HEK293 (cell line): ENCODE measurements at regions not wholly inside any gene's neighbourhood (a gene's known extent, or its start where the extent isn't known, plus 50 kb on each side); places are given as distances from the start of the nearest gene placed in this dataset.

Source experiments
- EGR2 ChIP-seq: fragments of 450-650 bp; formaldehyde crosslinking; IDR thresholded peaks from 2 replicates; pipeline ENCODE4 v1.5.1; 2016; ENCODE audit warnings: low read depth, missing biosample characterization, missing genetic modification characterization
- HOXA7 ChIP-seq: sonication (generic); formaldehyde crosslinking; IDR thresholded peaks from 2 replicates; pipeline ENCODE4 v1.8.1; 2022; ENCODE audit warnings: missing genetic modification reagents, borderline replicate concordance
- SP2 ChIP-seq: fragments of 450-650 bp; formaldehyde crosslinking; IDR thresholded peaks from 2 replicates; pipeline ENCODE4 v1.5.1; 2016; ENCODE audit warnings: missing biosample characterization, missing genetic modification characterization
- TCF7L2 ChIP-seq: IDR thresholded peaks from 2 replicates; pipeline ENCODE4 v1.6.1; 2011; ENCODE audit warnings: low read depth, mild to moderate bottlenecking, inconsistent platforms, low read length, moderate library complexity, borderline replicate concordance
- ZNF416 ChIP-seq: fragments of 450-650 bp; formaldehyde crosslinking; IDR thresholded peaks from 2 replicates; pipeline ENCODE4 v1.5.1; 2016; ENCODE audit warnings: missing biosample characterization, missing genetic modification characterization
- ZNF555 ChIP-seq: fragments of 450-650 bp; formaldehyde crosslinking; conservative IDR thresholded peaks from 2 replicates; pipeline ENCODE4 v1.5.1; 2017; ENCODE audit warnings: missing biosample characterization, mild to moderate bottlenecking, missing genetic modification characterization, inconsistent platforms
- ZNF558 ChIP-seq: fragments of 450-650 bp; formaldehyde crosslinking; IDR thresholded peaks from 2 replicates; pipeline ENCODE4 v1.5.1; 2016; ENCODE audit warnings: missing biosample characterization, missing genetic modification characterization
- TF ChIP-seq, protein P1 (sequence below): fragments of 450-650 bp; formaldehyde crosslinking; IDR thresholded peaks from 2 replicates; pipeline ENCODE4 v1.5.1; 2016; ENCODE audit warnings: missing biosample characterization, missing genetic modification characterization
- TF ChIP-seq, protein P2 (sequence below): fragments of 450-650 bp; formaldehyde crosslinking; IDR thresholded peaks from 2 replicates; pipeline ENCODE4 v1.5.1; 2016; ENCODE audit warnings: missing biosample characterization, missing genetic modification characterization
- TF ChIP-seq, protein P3 (sequence below): fragments of 450-650 bp; formaldehyde crosslinking; IDR thresholded peaks from 2 replicates; pipeline ENCODE4 v1.5.1; 2016; ENCODE audit warnings: missing biosample characterization, missing genetic modification characterization
- TF ChIP-seq, protein P4 (sequence below): fragments of 450-650 bp; formaldehyde crosslinking; IDR thresholded peaks from 2 replicates; pipeline ENCODE4 v1.5.1; 2016; ENCODE audit warnings: missing biosample characterization, missing genetic modification characterization, borderline replicate concordance
- TF ChIP-seq, protein P5 (sequence below): fragments of 450-650 bp; formaldehyde crosslinking; IDR thresholded peaks from 2 replicates; pipeline ENCODE4 v1.5.1; 2016; ENCODE audit warnings: missing biosample characterization, missing genetic modification characterization
- TF ChIP-seq, protein P6 (sequence below): fragments of 450-650 bp; formaldehyde crosslinking; IDR thresholded peaks from 2 replicates; pipeline ENCODE4 v1.5.1; 2016; ENCODE audit warnings: missing biosample characterization, missing genetic modification characterization

DNA sequence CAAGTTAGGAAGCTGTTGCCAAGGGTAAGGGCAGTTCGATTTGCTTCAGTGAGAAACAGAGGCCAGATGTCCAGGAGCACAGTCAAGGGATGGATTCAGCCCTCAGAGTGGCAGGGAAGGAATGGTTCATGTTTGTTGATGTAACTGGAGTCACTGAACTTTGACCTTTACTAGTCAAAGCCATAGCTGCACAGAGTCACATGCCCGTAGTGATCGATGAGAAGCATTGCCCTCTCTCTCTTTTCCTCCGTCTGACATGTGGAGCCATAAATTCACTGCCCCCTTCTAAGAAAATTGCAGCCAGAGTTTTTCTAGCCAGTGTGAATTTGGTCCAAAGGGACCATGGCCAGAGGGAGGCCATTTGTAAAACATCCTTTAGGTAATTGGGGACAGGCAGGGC lies 124.1 kb upstream of the MTNR1B start:
- TF ChIP-seq, protein P1, sequence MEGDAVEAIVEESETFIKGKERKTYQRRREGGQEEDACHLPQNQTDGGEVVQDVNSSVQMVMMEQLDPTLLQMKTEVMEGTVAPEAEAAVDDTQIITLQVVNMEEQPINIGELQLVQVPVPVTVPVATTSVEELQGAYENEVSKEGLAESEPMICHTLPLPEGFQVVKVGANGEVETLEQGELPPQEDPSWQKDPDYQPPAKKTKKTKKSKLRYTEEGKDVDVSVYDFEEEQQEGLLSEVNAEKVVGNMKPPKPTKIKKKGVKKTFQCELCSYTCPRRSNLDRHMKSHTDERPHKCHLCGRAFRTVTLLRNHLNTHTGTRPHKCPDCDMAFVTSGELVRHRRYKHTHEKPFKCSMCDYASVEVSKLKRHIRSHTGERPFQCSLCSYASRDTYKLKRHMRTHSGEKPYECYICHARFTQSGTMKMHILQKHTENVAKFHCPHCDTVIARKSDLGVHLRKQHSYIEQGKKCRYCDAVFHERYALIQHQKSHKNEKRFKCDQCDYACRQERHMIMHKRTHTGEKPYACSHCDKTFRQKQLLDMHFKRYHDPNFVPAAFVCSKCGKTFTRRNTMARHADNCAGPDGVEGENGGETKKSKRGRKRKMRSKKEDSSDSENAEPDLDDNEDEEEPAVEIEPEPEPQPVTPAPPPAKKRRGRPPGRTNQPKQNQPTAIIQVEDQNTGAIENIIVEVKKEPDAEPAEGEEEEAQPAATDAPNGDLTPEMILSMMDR (tag by site-specific recombination) = no peak
- TF ChIP-seq HOXA7 (CRISPR knock-in tag) (no peak), SP2 (tag by site-specific recombination) (no peak), TCF7L2 (no peak), ZNF416 (tag by site-specific recombination) (no peak), ZNF558 (no peak), EGR2 (tag by site-specific recombination) (no peak), ZNF555 (tag by site-specific recombination) (no peak)
- TF ChIP-seq, protein P2, sequence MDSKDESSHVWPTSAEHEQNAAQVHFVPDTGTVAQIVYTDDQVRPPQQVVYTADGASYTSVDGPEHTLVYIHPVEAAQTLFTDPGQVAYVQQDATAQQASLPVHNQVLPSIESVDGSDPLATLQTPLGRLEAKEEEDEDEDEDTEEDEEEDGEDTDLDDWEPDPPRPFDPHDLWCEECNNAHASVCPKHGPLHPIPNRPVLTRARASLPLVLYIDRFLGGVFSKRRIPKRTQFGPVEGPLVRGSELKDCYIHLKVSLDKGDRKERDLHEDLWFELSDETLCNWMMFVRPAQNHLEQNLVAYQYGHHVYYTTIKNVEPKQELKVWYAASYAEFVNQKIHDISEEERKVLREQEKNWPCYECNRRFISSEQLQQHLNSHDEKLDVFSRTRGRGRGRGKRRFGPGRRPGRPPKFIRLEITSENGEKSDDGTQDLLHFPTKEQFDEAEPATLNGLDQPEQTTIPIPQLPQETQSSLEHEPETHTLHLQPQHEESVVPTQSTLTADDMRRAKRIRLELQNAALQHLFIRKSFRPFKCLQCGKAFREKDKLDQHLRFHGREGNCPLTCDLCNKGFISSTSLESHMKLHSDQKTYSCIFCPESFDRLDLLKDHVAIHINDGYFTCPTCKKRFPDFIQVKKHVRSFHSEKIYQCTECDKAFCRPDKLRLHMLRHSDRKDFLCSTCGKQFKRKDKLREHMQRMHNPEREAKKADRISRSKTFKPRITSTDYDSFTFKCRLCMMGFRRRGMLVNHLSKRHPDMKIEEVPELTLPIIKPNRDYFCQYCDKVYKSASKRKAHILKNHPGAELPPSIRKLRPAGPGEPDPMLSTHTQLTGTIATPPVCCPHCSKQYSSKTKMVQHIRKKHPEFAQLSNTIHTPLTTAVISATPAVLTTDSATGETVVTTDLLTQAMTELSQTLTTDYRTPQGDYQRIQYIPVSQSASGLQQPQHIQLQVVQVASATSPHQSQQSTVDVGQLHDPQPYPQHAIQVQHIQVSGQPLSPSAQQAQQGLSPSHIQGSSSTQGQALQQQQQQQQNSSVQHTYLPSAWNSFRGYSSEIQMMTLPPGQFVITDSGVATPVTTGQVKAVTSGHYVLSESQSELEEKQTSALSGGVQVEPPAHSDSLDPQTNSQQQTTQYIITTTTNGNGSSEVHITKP (tag by site-specific recombination) = no peak
- TF ChIP-seq, protein P3, sequence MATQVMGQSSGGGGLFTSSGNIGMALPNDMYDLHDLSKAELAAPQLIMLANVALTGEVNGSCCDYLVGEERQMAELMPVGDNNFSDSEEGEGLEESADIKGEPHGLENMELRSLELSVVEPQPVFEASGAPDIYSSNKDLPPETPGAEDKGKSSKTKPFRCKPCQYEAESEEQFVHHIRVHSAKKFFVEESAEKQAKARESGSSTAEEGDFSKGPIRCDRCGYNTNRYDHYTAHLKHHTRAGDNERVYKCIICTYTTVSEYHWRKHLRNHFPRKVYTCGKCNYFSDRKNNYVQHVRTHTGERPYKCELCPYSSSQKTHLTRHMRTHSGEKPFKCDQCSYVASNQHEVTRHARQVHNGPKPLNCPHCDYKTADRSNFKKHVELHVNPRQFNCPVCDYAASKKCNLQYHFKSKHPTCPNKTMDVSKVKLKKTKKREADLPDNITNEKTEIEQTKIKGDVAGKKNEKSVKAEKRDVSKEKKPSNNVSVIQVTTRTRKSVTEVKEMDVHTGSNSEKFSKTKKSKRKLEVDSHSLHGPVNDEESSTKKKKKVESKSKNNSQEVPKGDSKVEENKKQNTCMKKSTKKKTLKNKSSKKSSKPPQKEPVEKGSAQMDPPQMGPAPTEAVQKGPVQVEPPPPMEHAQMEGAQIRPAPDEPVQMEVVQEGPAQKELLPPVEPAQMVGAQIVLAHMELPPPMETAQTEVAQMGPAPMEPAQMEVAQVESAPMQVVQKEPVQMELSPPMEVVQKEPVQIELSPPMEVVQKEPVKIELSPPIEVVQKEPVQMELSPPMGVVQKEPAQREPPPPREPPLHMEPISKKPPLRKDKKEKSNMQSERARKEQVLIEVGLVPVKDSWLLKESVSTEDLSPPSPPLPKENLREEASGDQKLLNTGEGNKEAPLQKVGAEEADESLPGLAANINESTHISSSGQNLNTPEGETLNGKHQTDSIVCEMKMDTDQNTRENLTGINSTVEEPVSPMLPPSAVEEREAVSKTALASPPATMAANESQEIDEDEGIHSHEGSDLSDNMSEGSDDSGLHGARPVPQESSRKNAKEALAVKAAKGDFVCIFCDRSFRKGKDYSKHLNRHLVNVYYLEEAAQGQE (tag by site-specific recombination) = no peak
- TF ChIP-seq, protein P4, sequence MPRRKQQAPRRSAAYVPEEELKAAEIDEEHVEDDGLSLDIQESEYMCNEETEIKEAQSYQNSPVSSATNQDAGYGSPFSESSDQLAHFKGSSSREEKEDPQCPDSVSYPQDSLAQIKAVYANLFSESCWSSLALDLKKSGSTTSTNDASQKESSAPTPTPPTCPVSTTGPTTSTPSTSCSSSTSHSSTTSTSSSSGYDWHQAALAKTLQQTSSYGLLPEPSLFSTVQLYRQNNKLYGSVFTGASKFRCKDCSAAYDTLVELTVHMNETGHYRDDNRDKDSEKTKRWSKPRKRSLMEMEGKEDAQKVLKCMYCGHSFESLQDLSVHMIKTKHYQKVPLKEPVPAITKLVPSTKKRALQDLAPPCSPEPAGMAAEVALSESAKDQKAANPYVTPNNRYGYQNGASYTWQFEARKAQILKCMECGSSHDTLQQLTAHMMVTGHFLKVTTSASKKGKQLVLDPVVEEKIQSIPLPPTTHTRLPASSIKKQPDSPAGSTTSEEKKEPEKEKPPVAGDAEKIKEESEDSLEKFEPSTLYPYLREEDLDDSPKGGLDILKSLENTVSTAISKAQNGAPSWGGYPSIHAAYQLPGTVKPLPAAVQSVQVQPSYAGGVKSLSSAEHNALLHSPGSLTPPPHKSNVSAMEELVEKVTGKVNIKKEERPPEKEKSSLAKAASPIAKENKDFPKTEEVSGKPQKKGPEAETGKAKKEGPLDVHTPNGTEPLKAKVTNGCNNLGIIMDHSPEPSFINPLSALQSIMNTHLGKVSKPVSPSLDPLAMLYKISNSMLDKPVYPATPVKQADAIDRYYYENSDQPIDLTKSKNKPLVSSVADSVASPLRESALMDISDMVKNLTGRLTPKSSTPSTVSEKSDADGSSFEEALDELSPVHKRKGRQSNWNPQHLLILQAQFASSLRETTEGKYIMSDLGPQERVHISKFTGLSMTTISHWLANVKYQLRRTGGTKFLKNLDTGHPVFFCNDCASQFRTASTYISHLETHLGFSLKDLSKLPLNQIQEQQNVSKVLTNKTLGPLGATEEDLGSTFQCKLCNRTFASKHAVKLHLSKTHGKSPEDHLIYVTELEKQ (tag by site-specific recombination) = no peak
- TF ChIP-seq, protein P5, sequence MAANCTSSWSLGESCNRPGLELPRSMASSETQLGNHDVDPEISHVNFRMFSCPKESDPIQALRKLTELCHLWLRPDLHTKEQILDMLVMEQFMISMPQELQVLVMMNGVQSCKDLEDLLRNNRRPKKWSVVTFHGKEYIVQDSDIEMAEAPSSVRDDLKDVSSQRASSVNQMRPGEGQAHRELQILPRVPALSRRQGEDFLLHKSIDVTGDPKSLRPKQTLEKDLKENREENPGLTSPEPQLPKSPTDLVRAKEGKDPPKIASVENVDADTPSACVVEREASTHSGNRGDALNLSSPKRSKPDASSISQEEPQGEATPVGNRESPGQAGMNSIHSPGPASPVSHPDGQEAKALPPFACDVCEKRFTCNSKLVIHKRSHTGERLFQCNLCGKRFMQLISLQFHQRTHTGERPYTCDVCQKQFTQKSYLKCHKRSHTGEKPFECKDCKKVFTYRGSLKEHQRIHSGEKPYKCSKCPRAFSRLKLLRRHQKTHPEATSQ (tag by site-specific recombination) = no peak
- TF ChIP-seq, protein P6, sequence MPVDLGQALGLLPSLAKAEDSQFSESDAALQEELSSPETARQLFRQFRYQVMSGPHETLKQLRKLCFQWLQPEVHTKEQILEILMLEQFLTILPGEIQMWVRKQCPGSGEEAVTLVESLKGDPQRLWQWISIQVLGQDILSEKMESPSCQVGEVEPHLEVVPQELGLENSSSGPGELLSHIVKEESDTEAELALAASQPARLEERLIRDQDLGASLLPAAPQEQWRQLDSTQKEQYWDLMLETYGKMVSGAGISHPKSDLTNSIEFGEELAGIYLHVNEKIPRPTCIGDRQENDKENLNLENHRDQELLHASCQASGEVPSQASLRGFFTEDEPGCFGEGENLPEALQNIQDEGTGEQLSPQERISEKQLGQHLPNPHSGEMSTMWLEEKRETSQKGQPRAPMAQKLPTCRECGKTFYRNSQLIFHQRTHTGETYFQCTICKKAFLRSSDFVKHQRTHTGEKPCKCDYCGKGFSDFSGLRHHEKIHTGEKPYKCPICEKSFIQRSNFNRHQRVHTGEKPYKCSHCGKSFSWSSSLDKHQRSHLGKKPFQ (tag by site-specific recombination) = no peak
